Erythroblast (primary cell): ENCODE measurements at regions not wholly inside any gene's neighbourhood (a gene's known extent, or its start where the extent isn't known, plus 50 kb on each side); places are given as distances from the start of the nearest gene placed in this dataset.

Source experiments
- GATA1 ChIP-seq: IDR thresholded peaks from 2 replicates; pipeline ENCODE4 v1.6.1; 2011; ENCODE audit warnings: low read depth, mild to moderate bottlenecking, control low read depth, low read length, moderate library complexity
- POLR2A ChIP-seq: IDR thresholded peaks from 2 replicates; pipeline ENCODE4 v1.6.1; 2011; ENCODE audit warnings: mild to moderate bottlenecking, low read length

GRCh38 chr13:106651442-106651841, 83.5 kb upstream of the ARGLU1 start:
- TF ChIP-seq POLR2A (no peak), GATA1 (no peak)
